ENCODE measurements at regions not wholly inside any gene's neighbourhood (a gene's known extent, or its start where the extent isn't known, plus 50 kb on each side); places are given as distances from the start of the nearest gene placed in this dataset.

DNA sequence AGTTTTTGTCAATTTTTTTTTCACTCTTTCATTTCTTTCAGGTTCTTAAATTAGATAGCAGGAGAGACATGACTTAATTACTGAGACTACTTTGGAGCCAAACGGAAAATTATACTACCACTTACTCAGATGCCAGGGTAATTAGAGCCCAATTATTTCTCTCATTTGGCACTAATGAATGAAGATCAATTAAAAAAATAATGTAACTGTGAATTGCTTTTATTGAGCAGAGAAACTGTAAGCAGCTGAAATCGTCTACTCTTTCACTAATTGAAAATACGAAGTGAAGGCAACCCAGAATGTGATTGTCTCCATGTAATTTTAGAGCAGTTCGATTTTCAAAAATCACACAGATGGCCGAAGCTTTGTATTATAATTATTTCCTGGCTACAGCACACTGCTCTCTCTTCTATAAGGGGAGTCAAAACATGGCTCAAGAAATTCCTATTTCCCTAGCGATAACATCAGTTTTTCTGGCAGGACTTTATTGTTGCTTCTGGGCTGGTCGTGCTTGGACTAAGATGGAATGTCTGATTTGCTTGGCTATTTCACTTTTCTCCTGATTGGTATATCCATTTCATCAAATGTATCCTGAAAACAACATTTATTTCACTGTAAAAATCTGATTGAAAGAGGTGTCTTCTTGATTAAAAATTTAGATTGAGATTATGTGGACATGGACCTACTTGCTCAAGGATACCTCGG is 55.8 kb upstream of the PDZRN3 start:
- no peak for DNase-seq (ENCODE audit: low read depth)
- TF ChIP-seq, protein P1, sequence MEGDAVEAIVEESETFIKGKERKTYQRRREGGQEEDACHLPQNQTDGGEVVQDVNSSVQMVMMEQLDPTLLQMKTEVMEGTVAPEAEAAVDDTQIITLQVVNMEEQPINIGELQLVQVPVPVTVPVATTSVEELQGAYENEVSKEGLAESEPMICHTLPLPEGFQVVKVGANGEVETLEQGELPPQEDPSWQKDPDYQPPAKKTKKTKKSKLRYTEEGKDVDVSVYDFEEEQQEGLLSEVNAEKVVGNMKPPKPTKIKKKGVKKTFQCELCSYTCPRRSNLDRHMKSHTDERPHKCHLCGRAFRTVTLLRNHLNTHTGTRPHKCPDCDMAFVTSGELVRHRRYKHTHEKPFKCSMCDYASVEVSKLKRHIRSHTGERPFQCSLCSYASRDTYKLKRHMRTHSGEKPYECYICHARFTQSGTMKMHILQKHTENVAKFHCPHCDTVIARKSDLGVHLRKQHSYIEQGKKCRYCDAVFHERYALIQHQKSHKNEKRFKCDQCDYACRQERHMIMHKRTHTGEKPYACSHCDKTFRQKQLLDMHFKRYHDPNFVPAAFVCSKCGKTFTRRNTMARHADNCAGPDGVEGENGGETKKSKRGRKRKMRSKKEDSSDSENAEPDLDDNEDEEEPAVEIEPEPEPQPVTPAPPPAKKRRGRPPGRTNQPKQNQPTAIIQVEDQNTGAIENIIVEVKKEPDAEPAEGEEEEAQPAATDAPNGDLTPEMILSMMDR (IDR thresholded peaks at IDR 0.05; ENCODE audit: low read depth, low read length, missing control alignments) = no peak
- in situ Hi-C loops (cut with HindIII; ENCODE audit: low sequenced_read_pairs) = no loop called here
- H3K4me3 ChIP-seq (ENCODE audit: low read depth, low read length) = no peak overlapping the region

DNA sequence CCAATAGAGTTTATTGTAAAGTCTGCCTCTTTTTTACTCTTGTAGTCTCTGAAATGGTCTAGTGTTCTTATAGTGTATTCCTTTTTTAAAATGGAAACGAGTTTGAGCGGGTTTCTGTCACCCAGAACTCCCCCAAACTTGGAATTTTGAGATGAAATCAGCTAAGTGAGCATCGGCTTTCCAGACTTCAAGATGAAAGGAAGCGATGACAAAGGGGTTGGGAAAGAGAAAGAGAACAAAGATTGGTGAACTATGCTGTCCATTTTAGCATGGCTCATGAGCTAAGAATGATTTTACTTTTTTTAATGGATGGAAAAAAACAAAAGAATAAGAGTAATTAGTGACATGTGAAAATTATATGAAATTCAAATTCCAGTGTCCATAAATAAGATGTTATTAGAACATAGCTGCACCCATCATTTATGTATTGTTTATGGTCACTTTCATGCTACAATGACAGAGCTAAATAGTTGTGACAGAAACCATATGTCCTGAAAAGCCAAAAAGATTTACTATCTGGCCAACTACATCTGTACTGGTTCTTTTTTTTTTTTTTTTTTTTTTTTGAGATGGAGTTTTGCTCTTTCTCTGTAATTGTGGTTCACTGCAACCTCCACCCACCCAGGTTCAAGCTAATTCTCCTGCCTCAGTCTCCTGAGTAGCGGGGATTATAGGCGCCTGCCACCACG is 52.7 kb upstream of the PDZRN3 start:
- no peak for DNase-seq (ENCODE audit: low read depth)
- in situ Hi-C loops (cut with HindIII; ENCODE audit: low sequenced_read_pairs) = no loop called here
- TF ChIP-seq, protein P1 (IDR thresholded peaks at IDR 0.05; ENCODE audit: low read depth, low read length, missing control alignments) = no peak
- H3K4me3 ChIP-seq (ENCODE audit: low read depth, low read length) = no peak overlapping the region

All from astrocyte of the cerebellum (primary cell).